Adrenal gland (tissue), 5 donors: ENCODE measurements at regions not wholly inside any gene's neighbourhood (a gene's known extent, or its start where the extent isn't known, plus 50 kb on each side); places are given as distances from the start of the nearest gene placed in this dataset.

Experiments used
- CTCF ChIP-seq, 6 experiments: fragments of 450-650 bp in 4 of 6; fragments of 200-600 bp in 2 of 6; sonication (generic) in 1 of 6; IDR thresholded peaks; 1 replicate in 5 of 6; 2 replicates in 1 of 6; pipeline versions ENCODE4 v1.5.1 to v1.8.0; 2016 to 2021; ENCODE audit warnings: antibody characterized with exemption in 6 of 6, mild to moderate bottlenecking in 2 of 6, moderate library complexity in 1 of 6
- POLR2A ChIP-seq, 2 donors: fragments of 450-650 bp; IDR thresholded peaks; one replicate each; pipeline ENCODE4 v1.6.1; 2017; ENCODE audit warnings: antibody characterized with exemption in 2 of 2, mild to moderate bottlenecking in 2 of 2, moderate library complexity in 1 of 2
- donor health status: DM: no; HTN: no; CAD: no.

- no peak for TF ChIP-seq CTCF (IDR thresholded peaks at IDR 0.05)
- TF ChIP-seq POLR2A (IDR thresholded peaks at IDR 0.05), result no peak
These were observed 596.8 kb downstream of the QKI start for GRCh38 chr6:164011321-164011720.
